ENCODE measurements at regions not wholly inside any gene's neighbourhood (a gene's known extent, or its start where the extent isn't known, plus 50 kb on each side); places are given as distances from the start of the nearest gene placed in this dataset.

DNA sequence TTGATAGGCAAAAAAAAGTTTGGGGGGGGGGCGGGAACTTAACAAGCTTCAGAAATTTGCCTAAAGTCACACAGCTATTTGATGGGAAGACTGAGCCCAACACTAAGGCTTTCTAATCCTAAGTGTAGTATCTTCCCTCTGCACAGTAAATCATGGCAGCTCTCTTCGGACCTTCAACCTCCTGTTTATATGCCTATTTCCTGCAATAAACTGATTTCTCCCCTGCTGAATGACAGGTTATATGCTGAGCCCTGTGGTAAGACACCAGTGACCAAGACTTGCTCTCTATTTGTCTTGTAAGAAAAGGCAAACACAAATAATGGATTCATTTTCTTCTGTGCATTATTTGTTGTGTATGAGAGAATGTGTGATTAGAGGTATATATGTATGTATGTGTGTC lies 355.8 kb upstream of the ARRDC4 start:
- H3K4me3 ChIP-seq (ENCODE audit: control insufficient read depth, low read depth, low read length): no peak overlapping the region

GRCh38 chr15:97615114-97615513 lies 345.4 kb upstream of the ARRDC4 start:
- TF ChIP-seq, protein P1, sequence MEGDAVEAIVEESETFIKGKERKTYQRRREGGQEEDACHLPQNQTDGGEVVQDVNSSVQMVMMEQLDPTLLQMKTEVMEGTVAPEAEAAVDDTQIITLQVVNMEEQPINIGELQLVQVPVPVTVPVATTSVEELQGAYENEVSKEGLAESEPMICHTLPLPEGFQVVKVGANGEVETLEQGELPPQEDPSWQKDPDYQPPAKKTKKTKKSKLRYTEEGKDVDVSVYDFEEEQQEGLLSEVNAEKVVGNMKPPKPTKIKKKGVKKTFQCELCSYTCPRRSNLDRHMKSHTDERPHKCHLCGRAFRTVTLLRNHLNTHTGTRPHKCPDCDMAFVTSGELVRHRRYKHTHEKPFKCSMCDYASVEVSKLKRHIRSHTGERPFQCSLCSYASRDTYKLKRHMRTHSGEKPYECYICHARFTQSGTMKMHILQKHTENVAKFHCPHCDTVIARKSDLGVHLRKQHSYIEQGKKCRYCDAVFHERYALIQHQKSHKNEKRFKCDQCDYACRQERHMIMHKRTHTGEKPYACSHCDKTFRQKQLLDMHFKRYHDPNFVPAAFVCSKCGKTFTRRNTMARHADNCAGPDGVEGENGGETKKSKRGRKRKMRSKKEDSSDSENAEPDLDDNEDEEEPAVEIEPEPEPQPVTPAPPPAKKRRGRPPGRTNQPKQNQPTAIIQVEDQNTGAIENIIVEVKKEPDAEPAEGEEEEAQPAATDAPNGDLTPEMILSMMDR (IDR thresholded peaks at IDR 0.05; ENCODE audit: control insufficient read depth, insufficient read depth, low read depth, low read length, missing control alignments): no peak
- no peak for DNase-seq (ENCODE audit: low read depth)
- no peak overlapping the region for H3K4me3 ChIP-seq (ENCODE audit: control insufficient read depth, low read depth, low read length)

More for the DNA sequence above, 355.8 kb upstream of the ARRDC4 start:
- no peak for DNase-seq (ENCODE audit: low read depth)
- TF ChIP-seq, protein P1 (IDR thresholded peaks at IDR 0.05; ENCODE audit: control insufficient read depth, insufficient read depth, low read depth, low read length, missing control alignments): no peak

GRCh38 chr15:97623091-97623661 lies 337.3 kb upstream of the ARRDC4 start:
- TF ChIP-seq, protein P1 (IDR thresholded peaks at IDR 0.05; ENCODE audit: control insufficient read depth, insufficient read depth, low read depth, low read length, missing control alignments): no peak
- H3K4me3 ChIP-seq (ENCODE audit: control insufficient read depth, low read depth, low read length): no peak overlapping the region
- no peak for DNase-seq (ENCODE audit: low read depth)

GRCh38 chr15:97627634-97628033 lies 332.9 kb upstream of the ARRDC4 start:
- H3K4me3 ChIP-seq (ENCODE audit: control insufficient read depth, low read depth, low read length): no peak overlapping the region
- no peak for DNase-seq (ENCODE audit: low read depth)
- TF ChIP-seq, protein P1 (IDR thresholded peaks at IDR 0.05; ENCODE audit: control insufficient read depth, insufficient read depth, low read depth, low read length, missing control alignments): no peak

DNA sequence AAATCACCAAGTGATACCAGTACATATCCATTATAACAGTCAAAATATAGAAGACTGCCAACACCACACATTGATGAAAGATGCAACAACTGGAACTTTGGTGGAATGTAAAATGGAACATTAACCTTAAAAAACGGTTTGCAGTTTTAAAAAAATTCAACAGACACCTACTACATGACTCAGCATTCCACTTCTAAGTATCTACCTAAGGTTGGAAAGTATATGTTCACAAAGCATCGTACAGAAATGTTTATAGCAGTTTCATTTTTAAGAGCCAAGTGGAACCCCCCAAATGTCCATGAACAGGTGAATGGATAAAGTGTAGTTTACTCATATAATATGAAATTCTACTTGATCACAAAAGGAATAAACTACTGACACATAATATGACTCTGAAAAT lies 314.7 kb upstream of the ARRDC4 start:
- H3K4me3 ChIP-seq (ENCODE audit: control insufficient read depth, low read depth, low read length): no peak overlapping the region
- DNase-seq (ENCODE audit: low read depth): no peak
- TF ChIP-seq, protein P1 (IDR thresholded peaks at IDR 0.05; ENCODE audit: control insufficient read depth, insufficient read depth, low read depth, low read length, missing control alignments): no peak

GRCh38 chr15:97648728-97649127 lies 311.8 kb upstream of the ARRDC4 start:
- no peak overlapping the region for H3K4me3 ChIP-seq (ENCODE audit: control insufficient read depth, low read depth, low read length)
- TF ChIP-seq, protein P1 (IDR thresholded peaks at IDR 0.05; ENCODE audit: control insufficient read depth, insufficient read depth, low read depth, low read length, missing control alignments): no peak
- no peak for DNase-seq (ENCODE audit: low read depth)

DNA sequence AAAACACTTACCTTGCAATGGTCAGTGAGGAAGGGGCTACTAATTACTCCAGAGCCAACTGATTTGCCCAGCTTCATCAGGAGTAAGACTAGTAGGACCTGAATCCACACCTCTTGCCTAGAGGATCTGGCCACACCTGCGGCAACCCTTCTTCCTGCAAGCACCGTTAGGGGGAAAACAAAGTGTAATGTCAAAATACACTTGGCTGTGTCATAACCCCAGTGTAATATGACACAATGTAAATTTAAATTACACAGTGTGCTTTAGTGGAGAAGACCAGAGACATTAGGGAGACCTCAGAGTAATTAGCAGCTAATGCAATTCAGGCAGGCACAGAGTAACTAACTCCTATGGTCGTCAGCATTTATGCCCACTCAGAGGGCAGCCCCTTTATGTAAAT lies 308.5 kb upstream of the ARRDC4 start:
- no peak for DNase-seq (ENCODE audit: low read depth)
- TF ChIP-seq, protein P1 (IDR thresholded peaks at IDR 0.05; ENCODE audit: control insufficient read depth, insufficient read depth, low read depth, low read length, missing control alignments): no peak
- no peak overlapping the region for H3K4me3 ChIP-seq (ENCODE audit: control insufficient read depth, low read depth, low read length)

All from AG09309 (cell line).